Prostate gland (tissue), 2 donors: ENCODE measurements at regions not wholly inside any gene's neighbourhood (a gene's known extent, or its start where the extent isn't known, plus 50 kb on each side); places are given as distances from the start of the nearest gene placed in this dataset.

ENCODE experiments used
- CTCF ChIP-seq, 4 experiments: fragments of 200-600 bp in 2 of 4; fragments of 450-650 bp in 2 of 4; sonication (generic) in 2 of 4; IDR thresholded peaks; 1 replicate in 3 of 4; 2 replicates in 1 of 4; pipeline ENCODE4 v1.5.1; 2016 to 2019; ENCODE audit warnings: antibody characterized with exemption in 4 of 4, mild to moderate bottlenecking in 2 of 4, moderate library complexity in 2 of 4
- POLR2A ChIP-seq: fragments of 450-650 bp; IDR thresholded peaks from one replicate; pipeline ENCODE4 v1.6.1; 2016; ENCODE audit warnings: antibody characterized with exemption, mild to moderate bottlenecking

- no peak for TF ChIP-seq CTCF (IDR thresholded peaks at IDR 0.05)
- no peak for TF ChIP-seq POLR2A
Observed at GRCh38 chr9:129474740-129475404, 146.0 kb downstream of the C9orf50 start.
